ENCODE measurements at regions not wholly inside any gene's neighbourhood (a gene's known extent, or its start where the extent isn't known, plus 50 kb on each side); places are given as distances from the start of the nearest gene placed in this dataset.

GRCh38 chr20:11043001-11043400 lies 369.2 kb upstream of the JAG1 start:
- ChIA-PET CTCF (interaction anchor here (1.0 kb wide), 1 partner anchor 14 kb away, joined by 3 read pairs; no protein-coding TSS in a partner anchor), SMC1A (ENCODE audit: uncharacterized antibody, unreplicated experiment) (no interaction called here)

More at GRCh38 chr20:11043001-11043400, 369.2 kb upstream of the JAG1 start:
- intact Hi-C loops (cut with micrococcal nuclease; ENCODE audit: unreplicated experiment): no loop called here
- Histone ChIP-seq H3K4me2 (ENCODE audit: control insufficient read depth, insufficient read depth) (no peak overlapping the region), H3K9me3 (replicated peaks; ENCODE audit: control insufficient read depth, insufficient read depth, low read length) (no peaks in the 10 kb centered on the region), H3K36me3 (ENCODE audit: control insufficient read depth in 2 of 2, insufficient read depth in 2 of 2, low read length in 1 of 2) (no peaks in the 10 kb centered on the region), H3K4me1 (ENCODE audit: control insufficient read depth, insufficient read depth, low read length) (no peaks in the 10 kb centered on the region), H3K27ac (ENCODE audit: control insufficient read depth, insufficient read depth) (no peak overlapping the region), H4K20me1 (ENCODE audit: control insufficient read depth, insufficient read depth) (no peaks in the 10 kb centered on the region), H3K79me2 (ENCODE audit: control insufficient read depth, insufficient read depth, low read length) (no peaks in the 10 kb centered on the region), H3K27me3 (replicated peaks in 1 of 2; ENCODE audit: control insufficient read depth in 2 of 2, insufficient read depth in 2 of 2, low read length in 1 of 2) (no peaks in the 10 kb centered on the region), H3K4me3 (no peak overlapping the region), H2AFZ (ENCODE audit: control insufficient read depth, low read depth, low read length) (no peak overlapping the region), H3K9ac (ENCODE audit: control insufficient read depth, insufficient read depth, low read length) (no peak overlapping the region)
- no TSS peak for BruUV-seq (replicated peaks)
- no peak; the same call in 2 of the 3 replicates for ATAC-seq
- POLR2A ChIA-PET: no interaction called here
- RAD21 ChIA-PET (ENCODE audit: unreplicated experiment): no interaction called here
- TF ChIP-seq MTA2 (IDR thresholded peaks at IDR 0.05; ENCODE audit: low read depth) (no peak), ZNF207 (IDR thresholded peaks at IDR 0.05; ENCODE audit: borderline replicate concordance) (no peak), KAT2A (conservative IDR thresholded peaks at IDR 0.05; ENCODE audit: control insufficient read depth, low read depth, low read length) (no peak), IRF5 (IDR thresholded peaks at IDR 0.05; ENCODE audit: borderline replicate concordance) (no peak), WRNIP1 (IDR thresholded peaks at IDR 0.05; ENCODE audit: borderline replicate concordance, low read depth, low read length) (no peak), NFYB (IDR thresholded peaks at IDR 0.05; ENCODE audit: insufficient read depth, low read depth, low read length) (no peak), POLR2AphosphoS2 (IDR thresholded peaks at IDR 0.05; ENCODE audit: low read depth, low read length) (no peak), EGR1 (IDR thresholded peaks at IDR 0.05; ENCODE audit: borderline replicate concordance in 1 of 2, low read depth in 2 of 2, low read length in 2 of 2) (no peak), ZBED1 (IDR thresholded peaks at IDR 0.05; ENCODE audit: borderline replicate concordance) (no peak), RB1 (IDR thresholded peaks at IDR 0.05; ENCODE audit: borderline replicate concordance) (no peak), FOS (IDR thresholded peaks at IDR 0.05; ENCODE audit: borderline replicate concordance, extremely low read depth, insufficient read length) (no peak), IKZF1 (conservative IDR thresholded peaks at IDR 0.05) (no peak), BACH1 (IDR thresholded peaks at IDR 0.05; ENCODE audit: borderline replicate concordance) (no peak), NRF1 (conservative IDR thresholded peaks at IDR 0.05; ENCODE audit: low read depth, low read length) (no peak), CHD4 (IDR thresholded peaks at IDR 0.05) (no peak), ZNF217 (IDR thresholded peaks at IDR 0.05) (no peak), NR2F1 (conservative IDR thresholded peaks at IDR 0.05) (no peak), SMAD5 (IDR thresholded peaks at IDR 0.05; ENCODE audit: low read depth) (no peak), PAX5 (IDR thresholded peaks at IDR 0.05; ENCODE audit: borderline replicate concordance, low read depth, low read length) (no peak)
- in situ Hi-C loops (cut with MboI): no loop called here
- WGBS (ENCODE audit: insufficient coverage, insufficient replicate concordance, low lambda C conversion rate, missing lambda C conversion rate): 48% methylated on average over 2 of the region's 2 CpGs
- DNase-seq (ENCODE audit: low read depth, low spot score): no peak
- FAIRE-seq: no peak

Data from GM12878 (cell line).